ENCODE measurements at regions not wholly inside any gene's neighbourhood (a gene's known extent, or its start where the extent isn't known, plus 50 kb on each side); places are given as distances from the start of the nearest gene placed in this dataset.
"Not testable (repeated sequence)": the region's sequence is repeated elsewhere in the genome, so short reads cannot be mapped to it uniquely, and the experiment has no call there.

- TF ChIP-seq CTCF (IDR thresholded peaks at IDR 0.05) (no peak), EP300 (IDR thresholded peaks at IDR 0.05) (no peak), POLR2A (IDR thresholded peaks at IDR 0.05) (no peak)
- H3K27me3 ChIP-seq, result no peaks in the 10 kb centered on the region
- intact Hi-C loops (cut with DNase I), result no loop called here
- H3K4me1 ChIP-seq (ENCODE audit: insufficient read depth), result no peaks in the 10 kb centered on the region
- H3K27ac ChIP-seq, result no peak overlapping the region
- H3K4me3 ChIP-seq, result no peak overlapping the region
- no peaks in the 10 kb centered on the region for H3K36me3 ChIP-seq
- WGBS, 3 donors, result 90 to 93% (median 92%) methylated on average over 2 of the region's 2 CpGs
- no peak for DNase-seq
- H3K9me3 ChIP-seq, result no peaks in the 10 kb centered on the region
These were observed 156.0 kb upstream of the ROPN1 start for GRCh38 chr3:124147946-124148345.

- Histone ChIP-seq H3K9me3 (no peaks in the 10 kb centered on the region), H3K4me3 (no peak overlapping the region), H3K27me3 (no peaks in the 10 kb centered on the region), H3K36me3 (no peaks in the 10 kb centered on the region), H3K27ac (no peak overlapping the region), H3K4me1 (ENCODE audit: insufficient read depth) (no peaks in the 10 kb centered on the region)
- no peak for TF ChIP-seq CTCF (IDR thresholded peaks at IDR 0.05)
- TF ChIP-seq EP300 (IDR thresholded peaks at IDR 0.05), result no peak
- no peak for TF ChIP-seq POLR2A (IDR thresholded peaks at IDR 0.05)
- 94 to 100% (median 98%) methylated on average over 1 of the region's 1 CpG for WGBS, 3 donors
- no peak for DNase-seq
- intact Hi-C loops (cut with DNase I), result no loop called here
These were observed 157.2 kb upstream of the ROPN1 start for GRCh38 chr3:124149081-124149480.

- TF ChIP-seq POLR2A (IDR thresholded peaks at IDR 0.05), result no peak
- no peak for TF ChIP-seq CTCF (IDR thresholded peaks at IDR 0.05)
- TF ChIP-seq EP300 (IDR thresholded peaks at IDR 0.05), result no peak
- Histone ChIP-seq H3K27me3 (no peaks in the 10 kb centered on the region), H3K36me3 (no peaks in the 10 kb centered on the region), H3K4me3 (no peak overlapping the region), H3K9me3 (no peaks in the 10 kb centered on the region), H3K27ac (no peak overlapping the region), H3K4me1 (ENCODE audit: insufficient read depth) (no peaks in the 10 kb centered on the region)
- WGBS, 3 donors, result 16 to 38% (median 22%) methylated on average over 3 of the region's 3 CpGs
- DNase-seq, result no peak
- intact Hi-C loops (cut with DNase I), result no loop called here
These were observed 157.8 kb upstream of the ROPN1 start for GRCh38 chr3:124149771-124150170.

GRCh38 chr3:124152891-124153290, 161.0 kb upstream of the ROPN1 start:
- H3K27me3 ChIP-seq; H3K36me3 ChIP-seq; H3K4me1 ChIP-seq (ENCODE audit: insufficient read depth); H3K27ac ChIP-seq; intact Hi-C loops (cut with DNase I); H3K9me3 ChIP-seq; DNase-seq; H3K4me3 ChIP-seq: not testable (repeated sequence)
- WGBS, 3 donors, result 96 to 98% (median 96%) methylated on average over 1 of the region's 1 CpG

- Histone ChIP-seq H3K9me3 (no peaks in the 10 kb centered on the region), H3K36me3 (no peaks in the 10 kb centered on the region), H3K4me1 (ENCODE audit: insufficient read depth) (no peaks in the 10 kb centered on the region), H3K27me3 (no peaks in the 10 kb centered on the region), H3K4me3 (no peak overlapping the region), H3K27ac (no peak overlapping the region)
- intact Hi-C loops (cut with DNase I), result no loop called here
- no peak for TF ChIP-seq CTCF (IDR thresholded peaks at IDR 0.05)
- no peak for TF ChIP-seq POLR2A (IDR thresholded peaks at IDR 0.05)
- no peak for TF ChIP-seq EP300 (IDR thresholded peaks at IDR 0.05)
- WGBS, 3 donors, result 47 to 50% (median 49%) methylated on average over 6 of the region's 6 CpGs
- no peak for DNase-seq
These were observed 165.2 kb upstream of the ROPN1 start for GRCh38 chr3:124156866-124157712.
